Lower lobe of right lung (tissue), 2 donors: ENCODE measurements at regions not wholly inside any gene's neighbourhood (a gene's known extent, or its start where the extent isn't known, plus 50 kb on each side); places are given as distances from the start of the nearest gene placed in this dataset.

ENCODE experiments used
- ATAC-seq, 2 donors: fragments of 200-7000 bp; cut with Tn5 transposase; one replicate each; pipeline ENCODE4 v1.9.1; 2020 to 2022; ENCODE audit warnings: mild to moderate bottlenecking in 2 of 2, moderate library complexity in 2 of 2
- DNase-seq: peaks from one replicate; pipeline ENCODE4 v3.0.0-alpha.2; 2020
- H3K27ac ChIP-seq: fragments of 200-600 bp; one replicate; pipeline ENCODE4 v1.8.0; 2022
- H3K27me3 ChIP-seq: fragments of 200-600 bp; one replicate; pipeline ENCODE4 v1.8.0; 2022; ENCODE audit warnings: low read depth
- H3K36me3 ChIP-seq: fragments of 200-600 bp; one replicate; pipeline ENCODE4 v1.8.0; 2022; ENCODE audit warnings: mild to moderate bottlenecking
- H3K4me1 ChIP-seq: fragments of 200-600 bp; one replicate; pipeline ENCODE4 v1.8.0; 2022
- H3K4me3 ChIP-seq: fragments of 200-600 bp; one replicate; pipeline ENCODE4 v1.8.0; 2022; ENCODE audit warnings: mild to moderate bottlenecking
- H3K9me3 ChIP-seq: fragments of 200-600 bp; one replicate; pipeline ENCODE4 v1.8.0; 2022
- CTCF ChIP-seq: fragments of 200-600 bp; IDR thresholded peaks from one replicate; pipeline ENCODE4 v1.8.0; 2022; ENCODE audit warnings: antibody characterized with exemption, mild to moderate bottlenecking
- intact Hi-C: fragments of 100-400 bp; cut with DNase I; formaldehyde crosslinking; loops from one replicate; pipeline ENCODE4 v1.11.0; 2022
- donor health status: DM: no; HTN: yes; CAD: no; lungs with severe emphysema.

GRCh38 chr9:115237385-115237998 is 119.5 kb upstream of the TNC start:
- Histone ChIP-seq H3K4me1 (no peaks in the 10 kb centered on the region), H3K27me3 (no peaks in the 10 kb centered on the region), H3K36me3 (no peaks in the 10 kb centered on the region), H3K9me3 (no peaks in the 10 kb centered on the region), H3K27ac (no peak overlapping the region), H3K4me3 (no peak overlapping the region)
- intact Hi-C loops = no loop called here
- DNase-seq (no peak), ATAC-seq (peak in 1 of 2 donors; percentile 45)
- TF ChIP-seq CTCF = no peak

GRCh38 chr9:115240676-115241075 is 122.7 kb upstream of the TNC start:
- TF ChIP-seq CTCF = no peak
- no peaks in the 10 kb centered on the region for H3K9me3 ChIP-seq
- no peak overlapping the region for H3K4me3 ChIP-seq
- intact Hi-C loops = no loop called here
- H3K27ac ChIP-seq = no peak overlapping the region
- no peaks in the 10 kb centered on the region for H3K27me3 ChIP-seq
- H3K36me3 ChIP-seq = no peaks in the 10 kb centered on the region
- no peak for ATAC-seq
- no peak for DNase-seq
- no peaks in the 10 kb centered on the region for H3K4me1 ChIP-seq

GRCh38 chr9:115241641-115242040 is 123.7 kb upstream of the TNC start:
- H3K27me3 ChIP-seq = no peaks in the 10 kb centered on the region
- DNase-seq = no peak
- TF ChIP-seq CTCF = no peak
- H3K4me3 ChIP-seq = no peak overlapping the region
- no peaks in the 10 kb centered on the region for H3K36me3 ChIP-seq
- no peaks in the 10 kb centered on the region for H3K4me1 ChIP-seq
- H3K9me3 ChIP-seq = no peaks in the 10 kb centered on the region
- no peak for ATAC-seq
- H3K27ac ChIP-seq = no peak overlapping the region
- intact Hi-C loops = no loop called here

DNA sequence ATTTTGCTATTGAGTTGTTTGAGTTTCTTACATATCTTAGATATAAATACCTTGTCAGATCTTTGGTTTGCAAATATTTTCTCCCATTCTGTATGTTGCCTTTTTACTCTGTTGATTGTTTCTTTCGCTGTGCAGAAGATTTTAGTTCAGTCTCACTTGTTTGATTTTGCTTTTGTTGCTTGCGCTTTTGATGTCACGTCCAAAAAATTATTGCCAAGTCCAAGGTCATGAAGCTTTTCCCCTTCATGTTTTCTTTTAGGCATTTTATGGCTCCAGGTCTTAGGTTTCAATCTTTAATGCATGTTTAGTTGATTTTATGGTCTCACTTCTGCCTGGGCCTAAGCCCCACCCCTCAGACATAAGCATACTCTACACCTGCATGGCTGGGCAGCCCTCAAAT is 131.5 kb upstream of the TNC start:
- no peak for ATAC-seq
- no peaks in the 10 kb centered on the region for H3K36me3 ChIP-seq
- intact Hi-C loops = no loop called here
- H3K27ac ChIP-seq = no peak overlapping the region
- DNase-seq = no peak
- no peaks in the 10 kb centered on the region for H3K27me3 ChIP-seq
- H3K9me3 ChIP-seq = no peaks in the 10 kb centered on the region
- no peaks in the 10 kb centered on the region for H3K4me1 ChIP-seq
- no peak for TF ChIP-seq CTCF
- no peak overlapping the region for H3K4me3 ChIP-seq

DNA sequence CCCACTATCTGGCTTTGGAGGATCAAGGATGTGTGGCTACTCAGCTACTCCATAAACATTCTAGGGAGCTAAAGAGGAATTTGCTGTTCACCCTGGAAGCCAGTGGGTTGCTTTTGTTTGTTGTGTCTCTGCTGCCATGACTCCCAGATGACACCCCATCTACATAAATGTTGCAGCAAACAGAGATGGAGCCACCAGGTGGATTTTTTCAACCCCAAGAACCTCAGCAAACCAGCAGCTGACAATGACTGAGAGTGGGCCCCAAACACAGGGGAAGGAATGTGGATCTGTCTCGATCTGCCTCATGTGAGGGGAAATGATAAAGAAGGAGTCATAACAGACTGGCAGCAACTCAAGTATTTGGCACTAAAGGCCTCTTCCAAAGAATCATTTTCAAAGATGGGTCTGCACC is 132.7 kb upstream of the TNC start:
- DNase-seq (no peak), ATAC-seq (peak; percentile 61 to 65)
- H3K4me3 ChIP-seq = no peak overlapping the region
- H3K9me3 ChIP-seq = no peaks in the 10 kb centered on the region
- TF ChIP-seq CTCF = no peak
- H3K27ac ChIP-seq = no peak overlapping the region
- H3K27me3 ChIP-seq = no peaks in the 10 kb centered on the region
- no peaks in the 10 kb centered on the region for H3K36me3 ChIP-seq
- intact Hi-C loops = no loop called here
- H3K4me1 ChIP-seq = no peaks in the 10 kb centered on the region
